Endothelial cell (in vitro differentiated cells): ENCODE measurements at regions not wholly inside any gene's neighbourhood (a gene's known extent, or its start where the extent isn't known, plus 50 kb on each side); places are given as distances from the start of the nearest gene placed in this dataset.

ENCODE experiments used
- DNase-seq: peaks from one replicate; pipeline ENCODE4 v3.0.0; 2021; ENCODE audit warnings: low spot score
- H3K27ac Mint-ChIP-seq: one replicate; pipeline ENCODE4 v1.8.0; 2021; ENCODE audit warnings: mixed read lengths, inconsistent platforms; ENCODE audit not compliant: unreplicated experiment
- H3K27me3 Mint-ChIP-seq: one replicate; pipeline ENCODE4 v1.8.0; 2021; ENCODE audit warnings: mild to moderate bottlenecking, moderate library complexity, mixed read lengths, inconsistent platforms; ENCODE audit not compliant: unreplicated experiment
- H3K36me3 Mint-ChIP-seq: one replicate; pipeline ENCODE4 v1.8.0; 2021; ENCODE audit warnings: mild to moderate bottlenecking, low read depth, mixed read lengths, inconsistent platforms; ENCODE audit not compliant: unreplicated experiment
- H3K4me1 Mint-ChIP-seq: one replicate; pipeline ENCODE4 v1.8.0; 2021; ENCODE audit warnings: mild to moderate bottlenecking, mixed read lengths, inconsistent platforms; ENCODE audit not compliant: unreplicated experiment
- H3K4me3 Mint-ChIP-seq: one replicate; pipeline ENCODE4 v1.8.0; 2021; ENCODE audit warnings: mild to moderate bottlenecking, mixed read lengths, inconsistent platforms; ENCODE audit not compliant: unreplicated experiment
- H3K9me3 Mint-ChIP-seq: one replicate; pipeline ENCODE4 v1.8.0; 2021; ENCODE audit warnings: mixed read lengths, inconsistent platforms; ENCODE audit not compliant: unreplicated experiment
- TF ChIP-seq, protein P1 (sequence below): fragments of 200-600 bp; sonication (generic); IDR thresholded peaks from one replicate; pipeline ENCODE4 v1.5.0; 2021; ENCODE audit warnings: antibody characterized with exemption; ENCODE audit not compliant: unreplicated experiment

GRCh38 chr5:27494887-27495286, 456.5 kb upstream of the CDH9 start:
- no peak overlapping the region for H3K27ac Mint-ChIP-seq
- no peaks in the 10 kb centered on the region for H3K4me1 Mint-ChIP-seq
- H3K27me3 Mint-ChIP-seq = no peaks in the 10 kb centered on the region
- no peak overlapping the region for H3K4me3 Mint-ChIP-seq
- H3K9me3 Mint-ChIP-seq = no peaks in the 10 kb centered on the region
- DNase-seq = no peak
- no peaks in the 10 kb centered on the region for H3K36me3 Mint-ChIP-seq
- TF ChIP-seq, protein P1, sequence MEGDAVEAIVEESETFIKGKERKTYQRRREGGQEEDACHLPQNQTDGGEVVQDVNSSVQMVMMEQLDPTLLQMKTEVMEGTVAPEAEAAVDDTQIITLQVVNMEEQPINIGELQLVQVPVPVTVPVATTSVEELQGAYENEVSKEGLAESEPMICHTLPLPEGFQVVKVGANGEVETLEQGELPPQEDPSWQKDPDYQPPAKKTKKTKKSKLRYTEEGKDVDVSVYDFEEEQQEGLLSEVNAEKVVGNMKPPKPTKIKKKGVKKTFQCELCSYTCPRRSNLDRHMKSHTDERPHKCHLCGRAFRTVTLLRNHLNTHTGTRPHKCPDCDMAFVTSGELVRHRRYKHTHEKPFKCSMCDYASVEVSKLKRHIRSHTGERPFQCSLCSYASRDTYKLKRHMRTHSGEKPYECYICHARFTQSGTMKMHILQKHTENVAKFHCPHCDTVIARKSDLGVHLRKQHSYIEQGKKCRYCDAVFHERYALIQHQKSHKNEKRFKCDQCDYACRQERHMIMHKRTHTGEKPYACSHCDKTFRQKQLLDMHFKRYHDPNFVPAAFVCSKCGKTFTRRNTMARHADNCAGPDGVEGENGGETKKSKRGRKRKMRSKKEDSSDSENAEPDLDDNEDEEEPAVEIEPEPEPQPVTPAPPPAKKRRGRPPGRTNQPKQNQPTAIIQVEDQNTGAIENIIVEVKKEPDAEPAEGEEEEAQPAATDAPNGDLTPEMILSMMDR = no peak

DNA sequence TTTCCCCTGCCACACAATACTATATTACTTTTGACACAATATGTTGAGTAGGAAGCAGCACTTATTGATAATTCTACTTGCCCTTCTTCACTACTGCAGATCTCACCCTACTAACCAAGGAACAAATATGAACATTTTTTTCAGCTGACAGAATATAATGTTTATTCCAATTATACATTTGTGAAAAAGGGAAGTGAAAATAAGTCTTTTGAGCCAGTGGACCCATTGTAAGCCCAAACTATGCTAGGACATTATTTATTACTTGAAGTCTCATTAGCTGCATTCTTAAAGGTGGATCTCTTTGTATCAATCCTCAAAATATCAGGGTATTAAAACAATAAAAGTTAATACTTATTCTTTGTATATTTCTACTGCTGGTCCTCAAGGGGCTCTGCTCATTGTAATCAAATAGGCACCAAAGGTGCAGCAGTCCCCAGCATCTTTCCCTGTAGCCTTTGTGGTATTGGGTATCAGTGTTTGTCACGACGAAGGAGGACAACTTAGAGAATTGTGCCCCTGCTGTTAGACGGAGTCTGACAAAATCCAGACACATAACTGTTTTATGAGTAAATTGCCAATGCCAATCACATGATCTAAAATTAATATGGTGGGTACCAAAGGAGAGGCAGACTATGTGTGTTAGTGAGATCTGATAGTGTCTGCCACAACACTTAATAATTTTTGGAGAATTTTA, 453.5 kb upstream of the CDH9 start:
- TF ChIP-seq, protein P1 = no peak
- H3K4me1 Mint-ChIP-seq = no peaks in the 10 kb centered on the region
- H3K27me3 Mint-ChIP-seq = no peaks in the 10 kb centered on the region
- H3K4me3 Mint-ChIP-seq = no peak overlapping the region
- no peak overlapping the region for H3K27ac Mint-ChIP-seq
- no peak for DNase-seq
- H3K36me3 Mint-ChIP-seq = no peaks in the 10 kb centered on the region
- no peaks in the 10 kb centered on the region for H3K9me3 Mint-ChIP-seq

DNA sequence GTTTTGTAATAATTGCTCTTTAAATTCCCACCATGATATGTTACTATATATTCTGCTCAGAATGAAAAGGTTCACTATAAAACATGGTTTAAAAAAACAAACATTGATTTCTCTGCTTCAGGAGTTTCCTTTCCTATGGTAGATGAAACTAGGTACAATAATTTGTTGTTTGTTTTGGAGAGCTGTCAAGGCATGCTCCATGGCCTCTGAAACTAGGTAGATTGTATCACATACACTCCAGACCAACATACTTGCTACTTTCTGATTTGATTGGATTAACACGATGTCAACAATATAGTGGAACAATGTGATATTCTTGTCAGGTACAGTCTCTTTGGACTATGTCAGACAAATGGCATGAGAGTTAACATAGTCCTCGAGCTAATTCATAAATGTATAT, 452.7 kb upstream of the CDH9 start:
- Mint-ChIP-seq H3K4me1 (no peaks in the 10 kb centered on the region), H3K27me3 (no peaks in the 10 kb centered on the region), H3K36me3 (no peaks in the 10 kb centered on the region), H3K9me3 (no peaks in the 10 kb centered on the region), H3K27ac (no peak overlapping the region), H3K4me3 (no peak overlapping the region)
- TF ChIP-seq, protein P1 = no peak
- no peak for DNase-seq

DNA sequence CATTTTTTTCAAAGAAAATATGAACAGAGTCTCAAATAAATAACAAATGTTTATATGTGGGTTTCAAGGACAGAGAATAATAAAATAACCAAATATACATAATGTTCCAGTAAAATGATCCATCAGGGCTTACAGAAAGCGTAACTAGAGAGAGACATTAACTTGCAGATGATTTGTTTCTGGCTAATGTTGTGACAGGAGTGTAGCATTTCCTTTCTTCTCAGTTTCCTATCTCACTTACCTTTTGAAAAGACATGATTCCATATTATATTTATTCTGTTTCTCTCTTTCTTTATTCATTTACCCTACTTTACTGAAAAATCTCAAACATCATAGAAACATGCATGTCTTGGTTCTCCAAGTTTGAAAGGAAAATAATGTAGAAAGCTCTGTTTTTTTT, 451.3 kb upstream of the CDH9 start:
- Mint-ChIP-seq H3K27ac (no peak overlapping the region), H3K27me3 (no peaks in the 10 kb centered on the region), H3K4me3 (no peak overlapping the region), H3K4me1 (no peaks in the 10 kb centered on the region), H3K9me3 (no peaks in the 10 kb centered on the region), H3K36me3 (no peaks in the 10 kb centered on the region)
- no peak for DNase-seq
- TF ChIP-seq, protein P1 = no peak

- Mint-ChIP-seq H3K4me3 (no peak overlapping the region), H3K36me3 (peaks cover 11% of the 10 kb centered on the region), H3K9me3 (peaks cover 5% of the 10 kb centered on the region), H3K27me3 (no peaks in the 10 kb centered on the region), H3K27ac (no peak overlapping the region), H3K4me1 (no peaks in the 10 kb centered on the region)
- TF ChIP-seq, protein P1 = no peak
- DNase-seq = no peak
Observed at GRCh38 chr5:27482663-27483062, 444.3 kb upstream of the CDH9 start.
